HPDE6-E6E7 (cell line): ENCODE measurements at regions not wholly inside any gene's neighbourhood (a gene's known extent, or its start where the extent isn't known, plus 50 kb on each side); places are given as distances from the start of the nearest gene placed in this dataset.
"Not testable (repeated sequence)": the region's sequence is repeated elsewhere in the genome, so short reads cannot be mapped to it uniquely, and the experiment has no call there.

ENCODE experiments used
- DNase-seq: peaks from one replicate; pipeline ENCODE4 v3.0.0; 2011; ENCODE audit warnings: missing footprints; ENCODE audit errors: extremely low spot score

- DNase-seq: no peak
Measured at GRCh38 chr20:53856300-53857295, 213.8 kb downstream of the BCAS1 start.

GRCh38 chr20:53855733-53856132, 214.7 kb downstream of the BCAS1 start:
- DNase-seq: no peak

- not testable (repeated sequence) for DNase-seq
Measured at GRCh38 chr20:53854609-53854926, 215.8 kb downstream of the BCAS1 start.

DNA sequence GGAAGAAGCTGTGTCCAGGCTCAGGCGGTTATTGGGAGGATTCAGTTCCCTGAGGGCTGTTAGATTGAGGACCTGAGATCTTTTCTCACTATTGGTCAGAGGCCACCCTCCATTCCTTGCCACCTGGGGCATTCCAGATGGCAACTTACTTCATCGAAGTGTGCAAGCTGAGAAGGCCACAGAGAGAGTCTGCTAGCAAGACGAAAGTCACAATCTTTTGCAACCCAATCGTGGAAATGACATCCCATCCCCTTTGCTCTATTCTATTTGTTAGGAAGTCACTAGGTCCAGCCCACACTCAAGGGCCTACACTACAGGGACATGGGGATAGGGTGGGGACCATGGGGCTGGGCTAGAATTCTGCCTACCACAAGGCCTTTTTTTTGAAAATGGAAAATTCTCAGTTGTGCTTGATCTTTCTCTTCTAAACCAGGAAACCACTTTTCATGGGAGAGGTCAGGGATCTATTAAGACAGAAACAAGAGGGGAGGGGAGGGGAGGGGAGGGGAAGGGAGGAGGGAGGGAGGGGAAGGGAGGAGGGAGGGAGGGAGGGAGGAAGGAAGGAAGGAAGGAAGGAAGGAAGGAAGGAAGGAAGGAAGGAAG, 217.2 kb downstream of the BCAS1 start:
- no peak for DNase-seq

DNA sequence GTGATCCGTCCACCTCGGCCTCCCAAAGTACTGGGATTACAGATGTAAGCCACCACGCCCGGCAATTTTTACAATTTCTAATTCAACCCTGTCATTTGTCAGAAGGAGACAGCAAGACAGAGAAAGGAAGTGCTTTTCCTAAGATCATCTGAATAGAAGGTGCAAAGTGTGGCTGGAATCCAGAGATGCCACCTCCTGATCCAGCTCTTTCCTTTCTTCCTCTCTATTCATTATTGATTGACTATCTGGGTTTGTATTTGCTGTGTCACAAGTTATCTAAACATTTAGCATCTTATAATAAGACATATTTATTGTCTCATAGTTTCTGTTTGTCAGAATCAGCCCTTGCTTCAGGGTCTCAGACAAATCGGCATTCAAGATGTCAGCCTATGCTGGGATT, 217.7 kb downstream of the BCAS1 start:
- DNase-seq: no peak

DNA sequence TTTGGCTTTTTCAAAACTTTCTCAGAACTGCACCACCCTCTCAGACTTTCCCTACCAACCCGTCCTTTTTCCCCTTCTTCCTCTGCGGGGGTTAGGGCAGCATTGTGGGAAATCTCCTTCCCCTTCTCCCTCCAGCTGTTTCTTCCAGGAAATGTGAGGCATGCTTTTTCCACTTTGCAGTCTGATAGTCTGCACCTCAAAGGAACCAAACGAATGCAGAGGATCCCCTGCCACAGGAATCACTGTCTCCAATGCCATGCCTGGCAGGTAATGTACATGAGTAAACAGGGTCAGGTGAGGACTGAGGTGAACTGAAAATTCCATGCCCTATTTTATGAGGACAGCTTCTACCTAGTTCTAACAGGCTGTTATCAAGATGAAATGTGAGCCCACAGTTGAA, 218.4 kb downstream of the BCAS1 start:
- no peak for DNase-seq

GRCh38 chr20:53850319-53850718, 220.1 kb downstream of the BCAS1 start:
- DNase-seq: no peak

DNA sequence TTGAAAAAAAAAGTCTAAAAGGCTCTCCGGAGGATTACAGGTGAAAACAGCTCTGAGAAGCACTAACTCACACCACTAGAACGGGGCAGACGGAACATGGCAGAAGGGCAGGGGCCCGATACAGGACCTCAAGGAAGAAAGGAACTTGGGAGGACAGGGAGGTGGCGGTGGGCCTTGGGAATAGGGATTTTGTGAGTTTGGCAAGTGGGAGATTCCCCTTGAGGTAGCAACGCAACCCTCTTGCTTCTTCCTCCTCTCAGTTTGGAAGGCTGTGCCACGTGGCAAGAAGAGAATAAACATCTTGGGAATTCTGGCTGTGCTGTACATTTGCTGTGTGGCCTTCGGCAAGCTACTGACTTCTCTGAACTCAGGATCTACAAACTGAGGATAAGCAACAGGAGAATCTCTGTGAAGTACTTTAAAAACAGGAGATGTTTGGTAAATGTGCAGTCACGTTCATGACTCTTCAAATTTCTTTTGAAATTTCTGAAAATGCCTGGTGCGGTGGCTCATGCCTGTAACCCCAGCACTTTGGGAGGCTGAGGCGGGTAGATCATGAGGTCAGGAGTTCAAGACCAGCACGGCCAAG, 220.8 kb downstream of the BCAS1 start:
- DNase-seq: no peak

GRCh38 chr20:53848304-53848703, 222.1 kb downstream of the BCAS1 start:
- no peak for DNase-seq

DNA sequence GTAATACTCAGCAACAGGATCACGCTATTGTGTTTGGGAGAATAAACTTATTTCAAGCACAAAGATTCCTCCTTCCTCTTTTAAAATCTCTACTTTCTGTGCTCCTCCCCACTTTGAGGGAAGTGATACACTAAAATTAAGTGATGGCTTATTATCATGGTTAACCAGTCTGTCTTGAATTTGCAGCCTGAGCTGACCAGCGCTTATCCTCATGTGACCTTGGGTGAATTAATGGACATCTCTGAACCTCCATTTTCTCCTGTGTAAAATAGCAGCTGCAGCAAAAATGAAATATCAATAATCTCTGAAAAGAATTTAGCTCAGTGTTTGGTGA, 222.6 kb downstream of the BCAS1 start:
- no peak for DNase-seq

DNA sequence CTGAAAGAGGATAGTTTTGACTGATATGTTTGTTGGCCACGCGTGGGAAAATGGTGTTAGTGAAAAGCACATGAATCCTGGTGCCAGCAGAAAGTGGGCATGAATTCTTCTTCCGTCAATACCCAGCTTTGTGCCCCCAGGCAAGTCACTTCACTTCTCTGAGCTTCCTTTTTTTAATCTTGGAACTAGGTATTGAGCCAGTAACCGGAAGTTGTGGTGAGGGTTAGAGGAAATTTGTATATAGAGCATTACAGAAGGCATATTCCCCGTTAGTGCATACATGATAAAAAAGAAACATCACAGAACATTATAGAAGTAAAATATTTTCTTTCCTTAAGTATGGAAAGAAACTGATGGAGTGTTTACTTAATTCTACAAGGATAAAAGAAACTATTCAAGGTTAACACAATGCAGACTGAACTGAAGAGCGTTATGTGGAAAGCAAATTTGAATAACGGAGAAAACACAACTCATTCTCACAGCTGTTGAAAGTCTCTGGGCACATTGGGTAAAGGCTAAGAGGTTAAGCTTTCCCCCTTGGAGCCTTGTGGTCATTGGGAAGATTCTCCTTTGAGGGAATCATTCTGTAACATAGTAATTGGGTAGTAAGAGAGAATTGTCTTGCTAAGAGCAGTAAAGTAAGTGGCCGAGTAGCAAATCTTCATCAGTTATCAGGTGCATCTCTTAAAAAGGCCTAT, 223.1 kb downstream of the BCAS1 start:
- DNase-seq: no peak

- no peak for DNase-seq
Measured at GRCh38 chr20:53846640-53847039, 223.8 kb downstream of the BCAS1 start.

GRCh38 chr20:53845980-53846379, 224.4 kb downstream of the BCAS1 start:
- DNase-seq: no peak

GRCh38 chr20:53844259-53844658, 226.1 kb downstream of the BCAS1 start:
- no peak for DNase-seq

GRCh38 chr20:53843645-53844044, 226.7 kb downstream of the BCAS1 start:
- no peak for DNase-seq

- DNase-seq: no peak
Measured at GRCh38 chr20:53842301-53843099, 227.9 kb downstream of the BCAS1 start.

GRCh38 chr20:53841741-53842140, 228.7 kb downstream of the BCAS1 start:
- no peak for DNase-seq

GRCh38 chr20:53840532-53840931, 229.9 kb downstream of the BCAS1 start:
- DNase-seq: no peak

DNA sequence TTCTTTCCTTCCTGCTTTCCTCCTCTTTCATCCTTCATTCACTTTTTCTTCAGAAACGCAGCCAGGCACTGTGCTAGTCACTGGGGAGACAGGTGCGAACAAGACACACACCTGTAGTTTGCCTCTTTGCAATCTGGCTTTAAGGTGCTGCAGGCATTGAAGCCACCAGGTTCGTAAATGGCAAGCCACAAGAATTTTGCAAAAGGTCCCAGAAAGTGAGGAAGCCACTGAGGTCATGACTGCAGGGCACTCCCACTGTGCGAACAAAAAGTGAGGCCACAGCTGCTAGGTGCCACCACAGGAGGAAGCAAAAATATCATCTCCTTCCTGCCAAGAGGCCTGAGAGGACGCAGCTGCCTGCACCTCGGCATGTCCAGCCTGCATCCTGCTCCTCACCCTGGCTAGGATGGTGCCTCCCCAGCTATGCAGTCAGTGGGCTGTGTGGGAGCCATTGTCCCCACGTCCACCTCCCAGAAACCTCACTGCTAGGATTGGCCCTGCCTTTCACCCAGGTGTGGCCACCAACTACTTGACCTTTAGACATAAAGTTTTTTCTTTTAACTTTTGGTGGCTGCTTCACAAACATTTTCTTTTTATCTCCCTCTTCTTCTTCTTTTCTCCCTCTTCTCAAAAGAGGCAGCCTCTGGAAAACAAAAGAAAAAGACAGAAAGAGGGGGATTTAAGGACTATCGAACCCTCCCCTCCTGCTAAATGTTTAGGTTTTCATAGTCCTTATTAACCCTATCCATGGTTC, 230.8 kb downstream of the BCAS1 start:
- DNase-seq: no peak

GRCh38 chr20:53838311-53838868, 232.0 kb downstream of the BCAS1 start:
- DNase-seq: no peak
